Right ventricle myocardium inferior (tissue), 1 donor: ENCODE measurements at regions not wholly inside any gene's neighbourhood (a gene's known extent, or its start where the extent isn't known, plus 50 kb on each side); places are given as distances from the start of the nearest gene placed in this dataset.

Experiments used
- ATAC-seq: fragments of 200-7000 bp; cut with Tn5 transposase; one replicate; pipeline ENCODE4 v1.9.1; 2020; ENCODE audit warnings: mild to moderate bottlenecking, moderate library complexity
- DNase-seq: peaks from one replicate; pipeline ENCODE4 v3.0.0; 2021; ENCODE audit errors: missing footprints
- intact Hi-C: fragments of 100-400 bp; cut with DNase I; formaldehyde crosslinking; loops from one replicate; pipeline ENCODE4 v1.11.0; 2022
- donor health status: DM: no; HTN: yes; CAD: no; lungs with severe emphysema.

DNA sequence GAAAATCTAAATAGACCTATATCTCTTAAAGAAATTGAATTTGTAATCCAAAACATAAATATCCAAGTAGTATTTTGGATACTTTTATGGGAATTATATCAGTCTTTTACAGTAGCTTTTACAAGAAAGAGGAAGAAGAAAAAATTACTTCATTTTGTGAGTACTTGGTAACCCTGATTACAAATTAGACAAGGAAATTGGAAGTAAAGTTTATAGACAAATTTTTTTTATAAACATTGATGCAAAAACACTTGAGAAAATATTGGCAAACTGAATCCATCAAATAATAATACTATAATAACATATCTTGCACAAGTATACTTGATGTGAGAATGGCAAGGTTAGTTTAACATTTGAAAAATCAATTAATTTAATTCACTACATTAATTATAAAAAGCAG lies 954.1 kb upstream of the MIR17HG start:
- ATAC-seq: no peak
- intact Hi-C loops: no loop called here
- DNase-seq: no peak

DNA sequence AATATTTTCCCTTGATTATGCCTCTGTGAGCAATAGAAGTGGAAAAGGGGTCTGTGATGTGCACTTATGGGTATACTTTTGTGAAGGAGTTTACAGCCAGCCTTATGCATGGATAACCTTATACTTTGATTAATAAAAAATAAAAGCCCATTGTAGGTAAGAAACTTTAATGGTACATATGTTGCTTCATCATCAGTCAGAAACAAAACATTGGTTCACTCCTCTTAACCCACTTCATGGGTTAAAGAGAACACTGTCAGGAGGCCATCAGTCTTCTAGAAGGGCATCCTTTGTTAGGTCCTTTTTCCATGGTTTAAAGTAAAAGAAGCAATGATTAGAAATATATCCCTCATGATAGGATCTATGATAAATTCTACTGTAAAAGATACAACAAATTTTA lies 952.1 kb upstream of the MIR17HG start:
- intact Hi-C loops: no loop called here
- ATAC-seq: no peak

DNA sequence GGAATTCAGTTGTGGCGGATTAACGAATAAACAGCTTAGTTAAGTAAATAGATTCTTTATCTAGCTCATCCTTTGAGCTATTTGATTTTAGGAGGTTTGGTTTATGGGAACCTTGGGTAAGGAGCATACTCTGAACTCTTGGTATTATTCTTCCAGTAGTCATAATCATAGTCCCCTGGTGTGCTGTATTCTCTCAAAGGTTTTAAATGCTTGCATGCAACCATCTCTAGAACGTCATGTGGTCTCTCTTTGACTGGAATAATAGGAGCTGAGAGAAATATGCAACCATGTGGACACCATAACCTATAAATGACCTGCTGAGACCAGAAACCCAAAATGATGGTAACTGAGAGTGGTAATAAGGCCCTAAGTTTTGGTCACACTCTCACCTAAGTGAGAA lies 951.6 kb upstream of the MIR17HG start:
- intact Hi-C loops: no loop called here
- ATAC-seq (no peak), DNase-seq (no peak)

More for the DNA sequence above, 952.1 kb upstream of the MIR17HG start:
- no peak for DNase-seq

DNA sequence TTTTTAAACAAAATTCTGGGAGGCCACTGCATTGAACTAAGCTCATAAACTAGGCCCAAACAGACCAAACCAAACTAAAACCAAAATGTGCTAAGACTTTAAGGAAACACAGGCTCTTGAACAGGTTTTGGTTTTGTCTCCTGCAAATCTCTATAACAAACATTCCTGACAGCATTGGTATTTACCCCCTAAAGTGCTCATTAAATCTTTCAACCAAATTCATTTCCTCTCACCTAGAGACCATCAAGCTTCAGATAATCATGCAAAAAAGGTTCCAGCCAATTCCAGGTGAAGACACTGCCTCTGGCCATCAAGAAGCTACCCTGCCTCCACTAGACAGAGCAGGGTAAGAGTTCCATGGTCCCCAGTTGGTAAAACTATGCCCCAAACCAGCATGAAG lies 951.2 kb upstream of the MIR17HG start:
- intact Hi-C loops: no loop called here
- ATAC-seq (no peak), DNase-seq (no peak)

DNA sequence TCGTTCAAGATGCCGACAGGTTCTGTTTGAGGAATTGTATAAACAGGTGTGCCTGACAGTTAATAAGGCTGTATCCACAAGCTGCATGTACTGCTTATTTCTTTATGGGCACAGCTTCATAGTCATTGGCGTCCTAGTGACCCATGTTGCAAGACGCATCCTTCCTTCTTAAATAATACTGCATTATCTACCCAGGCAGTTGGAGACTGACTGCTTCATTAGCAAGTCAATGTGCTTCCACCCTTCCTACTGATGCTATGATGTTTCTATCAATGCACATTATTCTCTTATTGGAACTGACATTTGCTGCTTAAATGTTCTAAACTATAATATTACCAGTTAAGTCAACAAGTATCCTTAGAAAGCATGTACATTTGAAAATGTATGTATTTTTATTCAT lies 950.0 kb upstream of the MIR17HG start:
- intact Hi-C loops: no loop called here
- no peak for ATAC-seq
- no peak for DNase-seq

DNA sequence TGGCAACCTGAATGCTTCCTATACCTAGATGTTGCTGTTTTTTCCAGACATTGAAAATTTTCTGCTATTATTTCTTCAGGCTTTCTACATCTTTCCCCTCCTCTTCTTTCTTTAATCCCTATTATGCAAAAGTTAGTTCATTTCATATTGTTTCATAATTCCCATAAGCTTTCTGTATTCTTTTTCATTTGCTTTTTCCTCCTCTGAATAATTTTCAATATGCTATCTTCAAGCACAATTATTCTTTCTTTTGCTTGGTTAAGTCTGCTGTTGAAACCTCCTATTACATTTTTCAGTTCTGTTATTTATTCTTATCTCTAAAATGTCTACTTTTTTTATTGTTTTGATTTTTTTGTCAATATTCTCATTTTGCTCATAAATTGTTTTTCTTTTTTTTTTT lies 947.1 kb upstream of the MIR17HG start:
- intact Hi-C loops: no loop called here
- DNase-seq (no peak), ATAC-seq (no peak)

DNA sequence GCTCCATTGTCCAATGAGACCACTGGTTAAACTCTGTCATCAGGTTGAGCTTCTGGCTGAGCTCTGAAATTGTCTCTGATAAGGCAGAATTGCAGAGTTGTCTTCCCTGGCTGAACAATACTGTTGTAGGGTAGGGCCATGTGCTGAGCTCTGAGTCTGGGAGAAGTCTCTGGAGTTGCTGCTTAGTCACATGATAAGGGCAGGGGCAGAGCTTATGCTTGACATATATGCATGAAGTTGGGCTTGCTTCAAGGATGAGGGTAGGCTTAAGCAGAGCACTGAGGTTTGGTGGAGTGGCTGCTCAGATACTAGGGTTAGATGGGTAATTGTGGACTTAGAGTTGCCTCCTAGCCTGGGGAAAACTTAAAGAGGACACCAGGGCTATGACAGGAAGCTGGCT lies 946.3 kb upstream of the MIR17HG start:
- DNase-seq: no peak
- intact Hi-C loops: no loop called here
- ATAC-seq: no peak

DNA sequence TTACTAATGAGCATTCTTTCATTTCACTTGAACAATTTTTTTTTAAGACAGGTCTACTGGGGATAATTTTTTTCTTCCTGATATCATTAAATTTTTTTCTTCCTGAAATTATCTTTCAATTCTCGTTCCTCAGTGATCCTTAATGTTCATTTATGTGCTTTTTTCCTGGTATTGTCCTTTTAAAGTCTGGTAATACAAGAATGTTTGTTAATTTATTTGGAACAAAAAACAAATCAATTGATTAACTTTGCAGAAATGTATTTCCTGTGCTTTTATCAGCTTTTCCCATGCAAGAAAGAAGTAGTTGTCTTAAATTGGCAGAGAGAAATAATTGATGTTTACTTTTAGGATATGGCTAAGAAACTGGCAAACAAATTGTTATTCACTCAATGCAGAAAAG lies 945.4 kb upstream of the MIR17HG start:
- no peak for ATAC-seq
- no peak for DNase-seq
- intact Hi-C loops: no loop called here

DNA sequence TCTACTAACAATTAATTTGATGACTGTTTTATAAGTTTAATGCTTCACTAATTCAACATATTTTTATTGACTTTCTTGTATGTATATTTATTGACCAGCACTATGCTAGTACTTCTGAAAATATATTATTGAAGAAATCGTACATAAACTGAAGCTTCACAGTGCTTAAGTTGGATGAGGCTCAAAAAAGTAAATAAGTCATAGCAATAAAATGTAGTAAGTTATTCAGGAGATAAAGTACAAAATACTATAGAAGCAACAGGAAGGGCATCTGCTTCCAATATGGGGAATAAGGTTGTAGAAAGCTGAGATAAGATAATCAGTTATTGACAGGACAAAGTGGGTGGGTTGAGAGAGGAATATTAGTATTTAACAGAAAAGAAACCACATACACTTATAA lies 944.9 kb upstream of the MIR17HG start:
- intact Hi-C loops: no loop called here
- DNase-seq (no peak), ATAC-seq (no peak)

DNA sequence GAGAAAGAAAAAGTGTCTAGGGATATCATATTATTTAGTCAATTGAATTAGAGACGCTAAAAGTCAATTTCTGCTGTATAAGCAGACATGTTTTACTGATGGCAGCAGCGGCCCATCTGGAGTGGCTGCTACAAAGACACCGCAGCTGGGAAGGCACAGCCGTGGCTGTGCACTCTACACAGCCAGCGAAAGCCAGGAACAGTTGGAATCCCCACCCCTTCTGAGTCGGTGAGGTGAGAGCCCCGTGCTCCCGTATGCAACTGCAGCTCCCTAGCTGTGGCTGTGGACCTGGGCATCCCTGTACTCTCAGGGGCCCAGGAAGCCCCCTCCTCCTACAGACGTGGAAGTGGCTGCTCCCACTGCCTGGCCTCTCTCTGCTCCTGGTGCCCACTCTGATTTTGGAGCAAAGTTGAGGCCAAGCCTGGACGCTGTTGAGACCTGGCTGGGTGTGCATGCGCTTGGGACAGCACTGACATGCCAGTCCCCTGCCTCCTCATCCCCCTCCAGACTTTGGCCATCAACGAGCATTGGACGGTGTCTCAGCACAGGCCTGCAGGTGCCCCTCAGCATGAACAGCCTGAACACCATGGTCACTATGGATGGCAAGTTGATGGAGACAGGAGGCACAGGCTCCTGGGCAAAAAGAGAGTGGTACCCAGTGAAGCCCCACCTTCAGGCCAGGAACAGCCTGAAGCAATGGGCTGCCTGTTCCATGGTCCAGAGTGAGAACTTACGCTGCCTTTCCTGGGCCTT lies 944.0 kb upstream of the MIR17HG start:
- no peak for DNase-seq
- no peak for ATAC-seq
- intact Hi-C loops: no loop called here

DNA sequence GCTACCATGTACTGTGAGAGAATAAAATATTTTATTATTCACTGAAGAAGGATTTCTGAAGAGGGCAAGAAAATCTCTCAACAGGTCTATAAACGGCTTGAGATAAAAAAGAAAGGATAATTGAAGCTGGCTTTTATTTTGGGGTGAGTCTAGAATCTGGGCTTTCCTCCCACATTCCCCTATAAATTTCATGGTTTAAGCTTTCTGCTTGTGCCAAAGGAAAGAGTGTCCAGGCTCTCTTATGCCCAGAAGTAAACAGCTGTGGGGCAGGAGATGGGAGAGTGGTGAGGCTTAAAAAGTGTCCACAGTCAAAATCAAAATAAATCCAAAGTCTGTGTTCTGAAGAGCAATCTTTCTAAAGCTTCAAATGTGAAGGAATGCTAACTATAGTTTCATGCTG lies 942.2 kb upstream of the MIR17HG start:
- ATAC-seq: no peak
- intact Hi-C loops: no loop called here
- DNase-seq: no peak

DNA sequence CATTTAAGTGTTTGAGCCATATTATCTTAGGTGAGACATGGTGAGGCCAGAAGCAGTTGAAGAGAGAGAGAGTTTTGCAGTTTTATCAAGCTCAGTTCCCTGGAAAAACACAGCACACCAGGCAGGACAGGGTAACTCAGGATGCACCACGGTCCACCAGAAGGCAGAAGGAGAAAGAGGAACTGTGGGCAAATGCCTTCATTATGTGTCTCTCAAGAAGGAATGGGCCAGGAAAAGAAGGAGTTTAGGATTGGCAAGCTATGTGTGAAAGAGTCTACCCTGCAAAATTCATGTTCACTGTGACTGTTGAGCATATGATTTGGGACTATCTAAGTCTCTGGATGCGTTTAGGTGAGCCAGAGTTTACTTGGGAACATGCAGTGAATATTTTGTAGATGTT lies 934.5 kb upstream of the MIR17HG start:
- intact Hi-C loops: no loop called here
- ATAC-seq: no peak
- no peak for DNase-seq

DNA sequence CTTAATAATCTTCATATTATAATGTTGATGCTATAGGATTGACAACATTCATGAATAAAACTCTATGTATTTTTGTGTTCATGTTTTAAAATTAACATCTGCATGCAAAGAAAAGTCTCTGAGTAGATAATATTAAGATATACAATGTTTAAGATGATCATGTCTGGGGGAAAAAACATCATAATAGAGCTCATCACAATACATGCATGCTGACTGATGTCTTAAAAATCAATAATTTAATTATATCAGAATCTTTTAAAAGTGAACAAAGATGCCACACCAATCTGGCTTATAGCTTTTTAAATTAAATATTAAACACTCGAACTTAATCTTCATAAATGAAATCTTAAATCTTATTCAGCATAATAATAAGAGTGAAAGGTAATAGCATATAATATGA lies 933.9 kb upstream of the MIR17HG start:
- no peak for DNase-seq
- no peak for ATAC-seq
- intact Hi-C loops: no loop called here

DNA sequence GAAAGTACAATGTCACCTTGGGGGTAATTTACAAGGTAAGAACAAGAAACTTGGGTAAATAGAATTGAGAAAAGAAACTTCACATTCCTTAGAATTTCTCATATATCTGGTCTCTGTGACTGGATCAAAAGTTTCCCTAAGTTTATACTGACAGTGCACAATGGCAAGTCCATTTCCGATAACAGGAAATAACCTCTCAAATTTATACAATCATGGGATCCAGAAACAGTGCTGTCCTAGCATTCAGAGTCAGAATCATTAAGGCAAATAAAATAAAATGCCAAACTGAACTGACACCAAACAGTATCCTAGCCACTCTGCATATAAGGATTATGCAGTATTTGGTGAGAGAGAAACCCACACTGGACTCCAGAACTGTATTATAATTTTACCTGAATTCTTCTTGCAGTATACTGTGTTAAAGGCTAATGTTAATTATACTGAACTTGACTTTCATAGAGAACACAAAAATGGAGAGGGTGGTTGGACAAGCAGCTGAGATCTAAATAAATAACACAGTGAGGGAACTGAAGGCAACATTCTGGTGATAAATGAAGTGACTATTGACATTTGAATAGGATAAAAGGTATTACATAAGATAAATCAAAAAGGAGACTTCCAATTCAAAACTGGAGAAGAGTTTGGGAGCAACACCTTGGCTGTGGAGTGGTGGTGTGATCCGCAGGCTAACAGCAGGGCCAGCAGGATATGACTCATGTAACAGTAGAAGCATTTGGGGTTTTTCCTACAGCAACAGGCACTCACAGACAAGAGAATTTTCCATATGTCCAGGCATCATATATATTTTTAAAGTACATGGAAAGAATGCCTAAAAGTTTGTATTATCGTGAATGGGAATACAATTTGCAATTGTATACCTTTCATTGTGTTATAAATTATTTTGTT lies 932.5 kb upstream of the MIR17HG start:
- ATAC-seq: no peak
- DNase-seq: no peak
- intact Hi-C loops: no loop called here

DNA sequence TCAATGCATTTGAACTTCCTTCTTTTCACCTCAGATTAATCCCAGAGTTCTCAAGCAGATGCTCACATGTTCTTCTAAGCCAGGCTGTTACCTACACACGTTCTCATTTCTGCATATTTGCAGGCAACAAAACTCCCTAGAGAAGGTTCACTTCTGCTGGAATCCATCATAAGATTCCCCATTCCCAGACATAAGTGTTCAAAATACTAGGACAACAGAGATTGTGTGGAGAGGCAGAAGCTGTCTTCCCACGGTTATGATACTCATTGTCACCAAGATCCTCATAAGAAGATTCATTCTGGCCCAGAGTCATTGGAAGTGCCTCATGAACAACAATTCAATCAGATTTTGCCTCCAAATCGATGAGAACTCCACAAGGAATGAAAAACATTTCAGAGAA lies 931.6 kb upstream of the MIR17HG start:
- intact Hi-C loops: no loop called here
- DNase-seq: no peak
- ATAC-seq: no peak

DNA sequence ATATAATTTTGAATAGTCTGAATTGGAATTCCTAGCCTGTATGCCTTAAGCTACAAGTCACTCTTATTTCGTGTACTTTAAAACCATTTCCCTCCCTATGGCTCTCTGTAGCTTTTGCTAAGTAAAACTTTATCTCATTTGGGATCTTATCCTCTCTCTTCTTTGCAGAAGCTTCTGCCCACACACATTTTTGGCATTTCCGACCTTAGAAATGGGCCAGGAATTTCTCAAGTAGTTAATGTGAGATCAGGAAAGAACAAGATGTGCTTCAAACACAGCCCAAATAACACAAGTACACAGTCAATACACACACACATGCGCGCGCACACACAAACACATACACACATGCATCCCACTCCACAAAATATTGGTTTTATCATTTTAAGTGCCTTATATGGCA lies 931.0 kb upstream of the MIR17HG start:
- intact Hi-C loops: no loop called here
- no peak for DNase-seq
- no peak for ATAC-seq

DNA sequence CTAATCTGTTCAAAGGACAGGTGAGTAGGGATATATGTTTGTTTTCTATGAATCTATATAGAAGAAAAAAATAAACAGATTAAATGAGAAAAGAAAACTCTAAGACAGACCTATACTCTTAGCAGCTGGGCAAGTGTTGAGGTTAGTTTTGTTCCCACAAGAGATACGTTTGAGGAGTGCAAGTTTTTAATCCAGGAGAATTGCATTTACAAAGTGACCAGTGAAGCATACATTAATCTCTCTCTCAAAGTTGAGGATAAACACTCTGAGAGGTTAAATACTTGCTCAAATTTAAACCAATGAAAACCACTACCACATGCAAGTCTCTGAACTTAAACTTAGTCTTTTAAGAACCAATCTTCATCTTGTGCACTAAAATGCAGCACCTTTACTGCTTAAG lies 930.5 kb upstream of the MIR17HG start:
- no peak for ATAC-seq
- intact Hi-C loops: no loop called here

DNA sequence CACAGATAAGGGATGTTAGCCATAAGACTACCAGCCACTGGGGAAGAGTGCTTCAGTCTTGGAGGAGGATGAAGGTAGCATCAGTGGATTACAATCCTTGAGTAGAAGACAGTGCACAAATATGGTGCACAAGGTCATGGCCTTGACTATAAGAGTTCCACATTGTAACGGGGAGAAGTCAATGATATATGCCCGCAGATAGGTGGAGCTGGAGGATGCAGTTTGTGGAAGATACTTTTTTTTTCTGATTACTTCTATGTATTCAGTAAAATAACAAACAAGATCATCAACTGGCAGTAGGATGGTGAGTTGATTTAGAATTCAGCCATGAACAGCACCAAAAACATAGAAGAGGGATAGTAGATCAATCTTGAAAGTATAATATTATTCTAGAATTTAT lies 926.8 kb upstream of the MIR17HG start:
- intact Hi-C loops: loop anchor here (10.0 kb wide), 1 partner anchor 444 kb away; no protein-coding TSS in a partner anchor
- ATAC-seq: no peak
- DNase-seq: no peak

More for the DNA sequence above, 930.5 kb upstream of the MIR17HG start:
- no peak for DNase-seq

DNA sequence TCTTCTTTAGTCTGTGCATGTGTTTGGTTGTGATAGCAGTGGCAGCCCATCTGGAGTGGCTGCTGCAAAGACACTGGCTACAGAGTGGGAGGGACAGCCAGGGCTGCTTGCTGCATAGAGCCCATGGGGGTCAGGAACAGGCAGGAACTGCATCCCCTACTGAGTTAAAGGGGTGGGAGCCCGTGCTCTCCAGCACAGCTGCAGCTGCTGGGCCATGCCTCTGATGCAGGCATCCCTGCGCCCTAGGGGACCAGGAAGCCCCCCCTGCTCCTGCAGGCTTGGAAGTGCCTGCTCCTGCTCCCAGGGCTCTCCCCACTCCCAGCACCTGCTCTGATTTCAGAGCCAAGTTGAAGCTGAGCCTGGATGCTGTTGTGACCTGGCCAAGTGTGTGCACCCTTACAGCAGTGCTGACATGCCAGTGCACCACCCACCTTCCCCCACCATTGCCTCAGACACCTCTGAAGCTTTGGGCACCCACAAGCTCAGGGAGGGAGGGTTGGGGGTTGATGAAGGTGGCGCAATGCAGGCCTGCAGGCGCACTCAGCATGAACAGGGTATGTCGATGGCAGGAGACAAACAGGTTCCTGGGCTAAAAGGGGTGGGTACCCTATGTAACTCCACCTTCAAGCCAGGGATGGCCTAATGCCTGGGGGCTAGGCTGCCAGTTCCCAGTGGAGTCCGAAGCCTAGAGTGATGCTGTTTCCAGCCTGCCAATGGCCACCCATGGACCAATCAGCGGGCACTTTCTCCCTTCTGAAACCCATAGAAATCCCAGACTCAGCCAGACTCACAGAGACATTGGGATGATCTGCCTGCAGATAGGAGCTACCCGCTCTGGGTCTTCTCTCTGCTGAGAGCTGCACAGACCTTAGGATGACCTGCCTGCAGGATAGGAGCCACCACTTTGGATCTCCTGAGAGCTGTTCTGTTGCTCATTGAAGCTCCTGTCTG lies 919.9 kb upstream of the MIR17HG start:
- intact Hi-C loops: loop anchor here (10.0 kb wide), 1 partner anchor 437 kb away; no protein-coding TSS in a partner anchor
- ATAC-seq: peak; percentile 42
- DNase-seq: no peak
